Mesodermal cell (in vitro differentiated cells): ENCODE measurements at regions not wholly inside any gene's neighbourhood (a gene's known extent, or its start where the extent isn't known, plus 50 kb on each side); places are given as distances from the start of the nearest gene placed in this dataset.
"Not testable (repeated sequence)": the region's sequence is repeated elsewhere in the genome, so short reads cannot be mapped to it uniquely, and the experiment has no call there.

Experiments used
- H3K27ac ChIP-seq: 2 replicates; pipeline ENCODE4 v1.7.0; 2013; ENCODE audit warnings: mild to moderate bottlenecking, low read depth, low read length, moderate library complexity; ENCODE audit not compliant: severe bottlenecking
- H3K36me3 ChIP-seq: 2 replicates; pipeline ENCODE4 v1.7.1; 2013; ENCODE audit warnings: mild to moderate bottlenecking, low read length, moderate library complexity; ENCODE audit not compliant: control insufficient read depth, insufficient read depth
- H3K4me1 ChIP-seq: one replicate; pipeline ENCODE4 v1.7.1; 2013; ENCODE audit warnings: mild to moderate bottlenecking, low read length; ENCODE audit not compliant: insufficient read depth, control insufficient read depth, poor library complexity, severe bottlenecking
- H3K4me3 ChIP-seq: 2 replicates; pipeline ENCODE4 v1.7.0; 2013; ENCODE audit warnings: low read length, control low read depth, mild to moderate bottlenecking; ENCODE audit not compliant: insufficient read depth, poor library complexity, severe bottlenecking; ENCODE audit errors: extremely low read depth
- H3K9me3 ChIP-seq: 2 replicates; pipeline ENCODE4 v1.7.1; 2013; ENCODE audit warnings: mild to moderate bottlenecking, low read length, moderate library complexity; ENCODE audit not compliant: control insufficient read depth
- WGBS, 2 experiments: methylation state at CpG; one replicate each; pipeline ENCODE4 v1.1.5; 2013; ENCODE audit warnings: missing lambda C conversion rate in 2 of 2; ENCODE audit not compliant: insufficient coverage in 2 of 2; 5-methylcytosine and 5-hydroxymethylcytosine counted together

- no peaks in the 10 kb centered on the region for H3K4me1 ChIP-seq
- H3K36me3 ChIP-seq: no peaks in the 10 kb centered on the region
- H3K9me3 ChIP-seq: no peaks in the 10 kb centered on the region
- no peak overlapping the region for H3K4me3 ChIP-seq
- WGBS, 2 experiments: 71 to 80% methylated on average over 1 of the region's 2 CpGs
- no peak overlapping the region for H3K27ac ChIP-seq
Measured at GRCh38 chr2:228796386-228796785, 474.7 kb downstream of the PID1 start.

DNA sequence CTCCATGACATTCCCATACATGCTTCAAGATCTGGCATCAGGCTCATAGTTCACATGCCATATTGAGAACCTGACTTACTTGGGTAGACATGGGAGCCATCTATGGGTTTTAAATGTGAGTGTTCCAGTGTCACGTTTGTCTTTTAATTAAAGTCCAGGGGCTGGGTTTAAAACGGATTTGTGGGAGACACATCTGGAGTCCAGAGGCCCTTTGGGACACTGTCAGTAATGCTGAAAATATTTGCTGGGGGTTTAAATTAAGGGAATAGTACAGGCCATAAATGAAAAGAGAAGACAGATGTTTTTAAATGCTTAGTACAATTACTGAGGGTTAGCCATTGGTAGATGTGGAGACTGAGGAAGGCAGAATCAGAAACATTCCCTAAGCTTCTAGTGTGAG, 478.0 kb downstream of the PID1 start:
- no peaks in the 10 kb centered on the region for H3K4me1 ChIP-seq
- no peak overlapping the region for H3K27ac ChIP-seq
- no peaks in the 10 kb centered on the region for H3K9me3 ChIP-seq
- H3K36me3 ChIP-seq: no peaks in the 10 kb centered on the region
- 80 to 100% methylated on average over 1 to 2 of the region's 2 CpGs for WGBS, 2 experiments
- H3K4me3 ChIP-seq: no peak overlapping the region

DNA sequence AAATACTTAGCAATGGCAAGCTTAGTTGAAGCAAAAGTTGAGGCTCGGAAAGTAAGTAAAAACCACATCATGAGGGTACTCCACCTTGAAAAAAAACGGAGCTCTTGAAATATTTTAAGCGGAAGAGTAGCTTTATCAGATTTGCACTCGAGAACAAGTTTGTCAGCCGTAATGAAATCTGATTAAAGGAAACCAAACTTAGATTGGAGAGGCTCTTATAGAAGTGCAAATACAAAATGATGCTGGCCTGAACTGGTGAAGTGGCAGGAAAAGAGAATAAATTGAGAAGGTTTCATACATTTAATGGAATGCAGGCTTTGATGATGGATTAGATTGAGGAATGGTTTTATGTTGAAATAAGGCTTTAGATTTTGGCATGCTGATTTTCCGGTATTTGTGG, 484.2 kb downstream of the PID1 start:
- H3K4me1 ChIP-seq: no peaks in the 10 kb centered on the region

GRCh38 chr2:228782281-228782680, 488.8 kb downstream of the PID1 start:
- Histone ChIP-seq H3K27ac (no peak overlapping the region), H3K4me3 (no peak overlapping the region), H3K36me3 (no peaks in the 10 kb centered on the region), H3K4me1 (no peaks in the 10 kb centered on the region), H3K9me3 (no peaks in the 10 kb centered on the region)
- 86 to 91% methylated on average over 3 of the region's 4 CpGs for WGBS, 2 experiments

More for the DNA sequence above, 484.2 kb downstream of the PID1 start:
- Histone ChIP-seq H3K9me3 (no peaks in the 10 kb centered on the region), H3K27ac (no peak overlapping the region), H3K4me3 (no peak overlapping the region), H3K36me3 (no peaks in the 10 kb centered on the region)
- 86 to 93% methylated on average over 6 of the region's 6 CpGs for WGBS, 2 experiments

DNA sequence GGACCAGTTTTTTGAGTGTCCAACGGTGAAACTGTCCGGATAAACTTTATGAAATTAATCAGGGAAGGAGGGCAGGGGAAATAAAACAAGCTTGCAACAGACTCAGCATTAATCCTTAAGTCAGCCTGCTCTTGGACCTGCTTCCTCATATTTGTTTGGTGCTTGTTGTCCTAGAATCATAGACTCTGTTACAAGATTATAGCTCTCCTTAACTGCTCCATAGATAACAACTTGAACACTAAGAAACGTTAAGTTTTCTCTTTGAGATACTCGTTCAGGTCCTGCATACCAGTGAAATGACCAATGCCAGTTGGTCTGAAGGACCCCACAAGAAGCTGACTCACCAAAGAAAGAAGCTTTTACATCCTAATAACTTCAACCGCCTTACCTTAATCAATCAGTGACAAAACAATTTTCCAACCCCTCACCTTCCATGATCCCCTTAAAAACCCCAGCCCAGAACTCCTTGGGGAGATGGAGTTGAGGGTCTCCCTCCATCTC, 493.2 kb downstream of the PID1 start:
- 73 to 84% methylated on average over 3 to 4 of the region's 5 CpGs for WGBS, 2 experiments
- H3K4me1 ChIP-seq: peaks cover 3% of the 10 kb centered on the region
- no peaks in the 10 kb centered on the region for H3K36me3 ChIP-seq
- no peak overlapping the region for H3K4me3 ChIP-seq
- no peak overlapping the region for H3K27ac ChIP-seq
- H3K9me3 ChIP-seq: no peaks in the 10 kb centered on the region

DNA sequence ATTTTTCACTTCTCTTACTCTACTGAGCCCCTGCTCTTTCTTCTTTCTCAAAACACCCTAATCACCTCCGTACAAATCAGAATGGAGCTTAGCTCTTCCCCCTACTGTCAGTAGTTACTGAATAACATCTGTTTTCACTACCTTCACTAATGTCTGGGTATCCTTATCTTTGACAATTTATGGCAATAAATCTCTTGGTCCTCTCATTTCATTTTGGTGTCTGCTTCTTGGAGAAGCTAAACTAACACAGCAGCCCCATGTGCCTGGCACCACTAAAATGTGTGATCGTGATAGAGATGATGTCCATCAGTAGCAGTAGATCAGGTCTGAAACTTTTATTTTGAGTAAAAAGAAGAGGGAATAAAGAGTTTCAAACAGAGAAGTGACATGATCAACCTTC, 496.5 kb downstream of the PID1 start:
- WGBS, 2 experiments: 82 to 100% methylated on average over 1 to 2 of the region's 2 CpGs
- Histone ChIP-seq H3K4me3 (no peak overlapping the region), H3K9me3 (no peaks in the 10 kb centered on the region), H3K36me3 (no peaks in the 10 kb centered on the region), H3K27ac (no peak overlapping the region), H3K4me1 (peaks cover 3% of the 10 kb centered on the region)

DNA sequence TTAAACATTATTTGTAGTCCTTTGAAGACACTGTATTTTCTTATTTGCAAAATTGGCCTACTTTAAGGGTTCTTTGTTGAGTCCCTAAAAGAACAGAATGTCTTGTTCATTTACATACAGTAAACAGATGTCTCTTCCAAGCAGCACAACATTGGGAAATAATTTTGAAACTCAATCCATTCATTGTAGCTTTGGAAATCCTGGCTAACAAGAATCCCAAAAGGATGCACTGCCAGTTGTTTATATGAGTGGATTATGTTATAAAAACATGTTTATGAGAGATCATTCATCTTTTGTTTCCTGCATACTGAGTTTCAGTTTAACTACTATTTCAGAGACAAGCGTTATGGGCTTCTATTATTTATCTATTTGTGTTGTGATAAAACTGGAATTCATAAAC, 499.3 kb downstream of the PID1 start:
- Histone ChIP-seq H3K4me1 (peaks cover 1% of the 10 kb centered on the region), H3K36me3 (no peaks in the 10 kb centered on the region), H3K9me3 (no peaks in the 10 kb centered on the region), H3K4me3 (no peak overlapping the region), H3K27ac (no peak overlapping the region)
- no CpG with 5 or more reads among the region's 1 CpG for WGBS, 2 experiments

DNA sequence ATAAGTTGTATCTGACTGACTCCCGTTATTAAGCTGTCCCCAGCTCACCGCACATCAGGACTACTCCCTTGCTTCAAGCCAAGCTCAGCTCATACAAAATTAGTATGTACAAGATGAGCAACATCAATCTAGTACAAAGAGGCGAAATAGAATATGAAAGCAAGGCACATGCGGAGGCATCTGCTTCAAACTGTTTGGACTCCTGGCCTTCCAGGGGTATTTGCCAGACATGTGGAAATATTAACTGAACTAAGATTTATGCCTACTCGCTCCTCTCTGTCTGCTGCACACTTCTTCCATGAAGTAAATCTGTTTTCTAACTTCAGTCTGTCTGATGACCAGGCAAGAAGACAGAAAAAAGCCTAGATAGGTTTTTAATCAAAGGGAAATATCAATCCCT, 499.8 kb downstream of the PID1 start:
- H3K4me3 ChIP-seq: no peak overlapping the region
- no peaks in the 10 kb centered on the region for H3K4me1 ChIP-seq
- 92 to 94% methylated on average over 2 of the region's 5 CpGs for WGBS, 2 experiments
- H3K27ac ChIP-seq: no peak overlapping the region
- no peaks in the 10 kb centered on the region for H3K36me3 ChIP-seq
- no peaks in the 10 kb centered on the region for H3K9me3 ChIP-seq

GRCh38 chr2:228768818-228769217, 502.3 kb downstream of the PID1 start:
- no peaks in the 10 kb centered on the region for H3K36me3 ChIP-seq
- H3K27ac ChIP-seq: no peak overlapping the region
- no peaks in the 10 kb centered on the region for H3K4me1 ChIP-seq
- 83% methylated on average over 1 of the region's 1 CpG; no CpG with 5 or more reads in 1 of the 2 experiments for WGBS, 2 experiments
- H3K9me3 ChIP-seq: no peaks in the 10 kb centered on the region
- no peak overlapping the region for H3K4me3 ChIP-seq

- H3K36me3 ChIP-seq, H3K27ac ChIP-seq, H3K4me3 ChIP-seq, H3K4me1 ChIP-seq, H3K9me3 ChIP-seq: not testable (repeated sequence)
- 80% methylated on average over 1 of the region's 3 CpGs; no CpG with 5 or more reads in 1 of the 2 experiments for WGBS, 2 experiments
Measured at GRCh38 chr2:228768141-228768540, 502.9 kb downstream of the PID1 start.

DNA sequence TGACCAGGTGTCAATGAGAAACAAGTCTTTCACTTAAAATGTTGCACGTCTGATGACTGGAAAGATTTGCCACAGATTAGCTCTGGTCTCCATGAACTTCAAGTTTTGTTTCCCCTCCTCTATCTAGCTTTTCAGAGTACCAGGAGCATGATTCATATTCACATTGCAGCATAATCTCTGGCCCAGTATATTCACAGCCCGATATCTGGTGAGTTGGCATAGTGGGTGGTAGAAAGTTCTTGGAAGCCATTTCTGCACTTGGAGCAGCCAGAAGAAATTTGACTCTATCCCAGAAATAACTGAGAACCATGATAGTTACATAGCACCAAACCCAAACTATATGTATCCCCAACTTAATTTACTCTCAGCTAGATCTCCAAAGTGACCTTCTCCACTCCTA, 503.9 kb downstream of the PID1 start:
- H3K4me3 ChIP-seq: no peak overlapping the region
- no peaks in the 10 kb centered on the region for H3K9me3 ChIP-seq
- WGBS, 2 experiments: 100% methylated on average over 1 of the region's 2 CpGs
- H3K36me3 ChIP-seq: no peaks in the 10 kb centered on the region
- no peaks in the 10 kb centered on the region for H3K4me1 ChIP-seq
- H3K27ac ChIP-seq: no peak overlapping the region
